ENCODE measurements at regions not wholly inside any gene's neighbourhood (a gene's known extent, or its start where the extent isn't known, plus 50 kb on each side); places are given as distances from the start of the nearest gene placed in this dataset.

DNA sequence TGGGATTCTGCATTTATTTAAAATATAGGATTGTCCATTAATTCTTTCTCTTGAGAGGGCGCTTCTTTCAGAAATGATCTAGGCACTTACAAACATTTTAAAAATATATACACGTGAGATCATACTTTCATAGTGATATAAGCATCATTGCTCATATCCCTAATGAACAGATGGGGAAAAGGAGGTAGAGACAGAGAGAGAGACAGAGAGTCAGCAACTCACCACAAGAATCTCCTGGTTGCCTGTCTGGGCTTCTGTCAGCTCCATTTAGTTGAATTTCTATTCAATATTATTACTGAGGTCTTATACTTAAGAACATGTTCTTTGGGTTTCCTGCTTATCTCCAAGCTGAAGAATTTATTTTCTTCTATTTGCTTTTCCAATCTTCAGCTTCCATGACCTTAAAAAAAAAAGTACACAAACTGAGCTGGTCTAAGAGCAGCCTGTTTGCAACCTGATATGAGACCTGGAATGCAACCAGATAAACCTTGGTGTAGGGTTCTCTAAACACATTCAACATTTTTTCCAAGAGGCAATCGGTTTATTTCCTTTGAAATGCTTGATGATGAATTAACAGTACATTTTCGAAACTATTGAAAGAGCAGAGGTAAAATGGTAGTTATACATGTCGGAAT lies 51.6 kb upstream of the LIFR start:
- Histone ChIP-seq H3K18ac (ENCODE audit: insufficient read length, low read depth, low read length) (no peak overlapping the region), H4K91ac (ENCODE audit: insufficient read length, low read depth, low read length) (no peak overlapping the region), H3K27me3 (ENCODE audit: insufficient read depth, low read length) (no peaks in the 10 kb centered on the region), H4K20me1 (ENCODE audit: control insufficient read depth, insufficient read depth, insufficient read length) (no peaks in the 10 kb centered on the region), H2BK20ac (ENCODE audit: low read depth, low read length, poor library complexity, severe bottlenecking) (no peak overlapping the region), H2AFZ (ENCODE audit: low read length) (no peak overlapping the region), H3K14ac (ENCODE audit: insufficient read depth, low read length) (no peak overlapping the region), H3K4me2 (ENCODE audit: insufficient read depth, insufficient read length, low read length) (no peak overlapping the region), H2BK15ac (ENCODE audit: low read depth, low read length) (no peak overlapping the region), H3K27ac (ENCODE audit: insufficient read length, low read depth, low read length) (no peak overlapping the region), H2BK5ac (ENCODE audit: insufficient read length, low read length) (no peak overlapping the region), H3K23me2 (ENCODE audit: insufficient read length, low read depth, low read length, poor library complexity, severe bottlenecking) (no peaks in the 10 kb centered on the region), H3K9me3 (ENCODE audit: control insufficient read depth, low read depth, low read length) (no peaks in the 10 kb centered on the region), H3K79me1 (ENCODE audit: insufficient read depth, low read depth, low read length, poor library complexity, severe bottlenecking) (no peaks in the 10 kb centered on the region), H3T11ph (ENCODE audit: low read length) (no peak overlapping the region), H2BK12ac (ENCODE audit: insufficient read length, low read depth, low read length) (no peak overlapping the region), H3K9ac (ENCODE audit: extremely low read depth, insufficient read length, low read length) (no peak overlapping the region), H3K4me1 (ENCODE audit: insufficient read depth, low read length) (no peaks in the 10 kb centered on the region; the same call in 1 of the 2 replicates), H3K23ac (ENCODE audit: insufficient read length, low read depth, low read length) (no peak overlapping the region), H2BK120ac (ENCODE audit: low read depth, low read length, poor library complexity, severe bottlenecking) (no peak overlapping the region), H3K4ac (ENCODE audit: low read depth, low read length) (no peak overlapping the region), H3K56ac (ENCODE audit: insufficient read length, low read depth, low read length) (no peak overlapping the region), H2AK5ac (ENCODE audit: insufficient read length, low read length) (no peak overlapping the region), H4K8ac (replicated peaks; ENCODE audit: insufficient read length, low read depth, low read length) (no peak overlapping the region), H4K5ac (ENCODE audit: insufficient read length, low read depth, low read length) (no peak overlapping the region), H3K79me2 (ENCODE audit: insufficient read depth, low read length) (no peaks in the 10 kb centered on the region)
- Mint-ChIP-seq H3K4me3 (no peak overlapping the region), H3K27me3 (ENCODE audit: low read depth) (no peaks in the 10 kb centered on the region), H3K36me3 (ENCODE audit: insufficient read depth in 1 of 3, low read depth in 3 of 3) (no peaks in the 10 kb centered on the region), H3K9me3 (no peaks in the 10 kb centered on the region), H3K27ac (no peak overlapping the region), H3K4me1 (peaks cover 6% of the 10 kb centered on the region in 2 experiments)
- WGBS (ENCODE audit: extremely low coverage, insufficient read length, low lambda C conversion rate), result no CpG with 5 or more reads among the region's 5 CpGs
- TF ChIP-seq, protein P1, sequence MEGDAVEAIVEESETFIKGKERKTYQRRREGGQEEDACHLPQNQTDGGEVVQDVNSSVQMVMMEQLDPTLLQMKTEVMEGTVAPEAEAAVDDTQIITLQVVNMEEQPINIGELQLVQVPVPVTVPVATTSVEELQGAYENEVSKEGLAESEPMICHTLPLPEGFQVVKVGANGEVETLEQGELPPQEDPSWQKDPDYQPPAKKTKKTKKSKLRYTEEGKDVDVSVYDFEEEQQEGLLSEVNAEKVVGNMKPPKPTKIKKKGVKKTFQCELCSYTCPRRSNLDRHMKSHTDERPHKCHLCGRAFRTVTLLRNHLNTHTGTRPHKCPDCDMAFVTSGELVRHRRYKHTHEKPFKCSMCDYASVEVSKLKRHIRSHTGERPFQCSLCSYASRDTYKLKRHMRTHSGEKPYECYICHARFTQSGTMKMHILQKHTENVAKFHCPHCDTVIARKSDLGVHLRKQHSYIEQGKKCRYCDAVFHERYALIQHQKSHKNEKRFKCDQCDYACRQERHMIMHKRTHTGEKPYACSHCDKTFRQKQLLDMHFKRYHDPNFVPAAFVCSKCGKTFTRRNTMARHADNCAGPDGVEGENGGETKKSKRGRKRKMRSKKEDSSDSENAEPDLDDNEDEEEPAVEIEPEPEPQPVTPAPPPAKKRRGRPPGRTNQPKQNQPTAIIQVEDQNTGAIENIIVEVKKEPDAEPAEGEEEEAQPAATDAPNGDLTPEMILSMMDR (conservative IDR thresholded peaks at IDR 0.05), result no peak
- no peak for DNase-seq

Measured in H9 (cell line).